CD8-positive, alpha-beta memory T cell (primary cell): ENCODE measurements at regions not wholly inside any gene's neighbourhood (a gene's known extent, or its start where the extent isn't known, plus 50 kb on each side); places are given as distances from the start of the nearest gene placed in this dataset.

Experiments used
- CTCF ChIA-PET: fragments of 350-600 bp; sonication (Branson Sonifier 250); formaldehyde crosslinking; loops from one replicate; lab custom pipeline; 2021; ENCODE audit warnings: antibody characterized with exemption; lab: Charles Lee
- POLR2A ChIA-PET: fragments of 350-600 bp; sonication (Branson Sonifier 250); formaldehyde crosslinking; loops from one replicate; lab custom pipeline; 2021; ENCODE audit warnings: antibody characterized with exemption; lab: Charles Lee
- DNase-seq, 5 donors: peaks; one replicate each; pipeline versions ENCODE4 v3.0.0 to v3.0.0-alpha.2; 2020 to 2022; ENCODE audit warnings: mixed read lengths in 1 of 5
- H3K27ac ChIP-seq: one replicate; pipeline ENCODE4 v1.7.0; 2013; ENCODE audit warnings: low read depth, mild to moderate bottlenecking, low read length, moderate library complexity
- H3K27me3 ChIP-seq: 2 replicates; pipeline ENCODE4 v1.7.0; 2013; ENCODE audit warnings: low read length, mild to moderate bottlenecking; ENCODE audit not compliant: insufficient read depth, poor library complexity, severe bottlenecking
- H3K36me3 ChIP-seq: 2 replicates; pipeline ENCODE4 v1.7.0; 2013; ENCODE audit warnings: mild to moderate bottlenecking, low read length, moderate library complexity; ENCODE audit not compliant: insufficient read depth
- H3K4me1 ChIP-seq: 2 replicates; pipeline ENCODE4 v1.7.0; 2013; ENCODE audit warnings: mild to moderate bottlenecking, low read length, moderate library complexity; ENCODE audit not compliant: insufficient read depth
- H3K4me3 ChIP-seq: 2 replicates; pipeline ENCODE4 v1.7.0; 2013; ENCODE audit warnings: mild to moderate bottlenecking, low read length
- H3K9me3 ChIP-seq: 2 replicates; pipeline ENCODE4 v1.7.0; 2013; ENCODE audit warnings: mild to moderate bottlenecking, low read length
- H3K27ac Mint-ChIP-seq, 8 donors: one replicate each; pipeline ENCODE4 v1.8.0; 2020 to 2021; ENCODE audit warnings: mixed read lengths in 8 of 8, mild to moderate bottlenecking in 6 of 8, inconsistent platforms in 3 of 8, moderate library complexity in 3 of 8
- H3K27me3 Mint-ChIP-seq, 2 donors: one replicate each; pipeline ENCODE4 v1.8.0; 2020 to 2021; ENCODE audit warnings: mixed read lengths in 2 of 2, mild to moderate bottlenecking in 1 of 2, moderate library complexity in 1 of 2
- H3K36me3 Mint-ChIP-seq, 3 donors: one replicate each; pipeline ENCODE4 v1.8.0; 2020 to 2021; ENCODE audit warnings: mixed read lengths in 3 of 3, inconsistent platforms in 1 of 3, mild to moderate bottlenecking in 1 of 3
- H3K4me1 Mint-ChIP-seq, 3 donors: one replicate each; pipeline ENCODE4 v1.8.0; 2020 to 2021; ENCODE audit warnings: mixed read lengths in 3 of 3, inconsistent platforms in 1 of 3, mild to moderate bottlenecking in 1 of 3
- H3K4me3 Mint-ChIP-seq, 7 donors: one replicate each; pipeline ENCODE4 v1.8.0; 2020 to 2021; ENCODE audit warnings: mixed read lengths in 7 of 7, mild to moderate bottlenecking in 6 of 7, moderate library complexity in 4 of 7, inconsistent platforms in 2 of 7
- H3K9me3 Mint-ChIP-seq, 5 donors: one replicate each; pipeline ENCODE4 v1.8.0; 2020 to 2022; ENCODE audit warnings: mixed read lengths in 5 of 5, mild to moderate bottlenecking in 3 of 5, moderate library complexity in 2 of 5, inconsistent platforms in 1 of 5

DNA sequence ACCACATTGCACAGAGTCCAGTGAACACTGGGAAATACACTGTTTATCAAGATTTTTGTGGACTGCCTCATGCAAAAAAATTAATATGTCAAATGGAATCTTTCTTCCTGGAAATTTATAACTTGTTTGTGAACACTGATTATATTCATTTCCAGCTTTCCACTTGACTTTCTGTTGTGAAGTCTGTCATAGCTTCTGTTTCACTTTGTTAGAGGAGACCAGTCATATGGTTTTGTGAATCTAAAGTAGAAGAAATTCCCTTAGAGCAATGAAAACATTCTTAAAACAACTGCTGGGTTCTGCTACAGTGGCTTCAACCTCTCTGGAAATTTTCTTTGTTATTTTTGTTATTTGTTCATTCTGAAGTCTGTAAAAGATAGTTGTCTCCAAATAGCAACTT, 349.5 kb upstream of the NFE2L3 start:
- H3K27me3 ChIP-seq: no peaks in the 10 kb centered on the region
- no peaks in the 10 kb centered on the region for H3K9me3 Mint-ChIP-seq
- POLR2A ChIA-PET: no interaction called here
- no peak overlapping the region for H3K4me3 ChIP-seq
- no peak overlapping the region for H3K27ac ChIP-seq
- peaks cover 6 to 23% of the 10 kb centered on the region in 2 donors for H3K27me3 Mint-ChIP-seq
- H3K4me3 Mint-ChIP-seq: no peak overlapping the region
- H3K36me3 ChIP-seq: no peaks in the 10 kb centered on the region
- H3K4me1 ChIP-seq: no peaks in the 10 kb centered on the region
- no peak overlapping the region for H3K27ac Mint-ChIP-seq
- no peaks in the 10 kb centered on the region for H3K9me3 ChIP-seq
- H3K36me3 Mint-ChIP-seq: no peaks in the 10 kb centered on the region
- no peaks in the 10 kb centered on the region for H3K4me1 Mint-ChIP-seq
- DNase-seq: no peak
- CTCF ChIA-PET: no interaction called here

DNA sequence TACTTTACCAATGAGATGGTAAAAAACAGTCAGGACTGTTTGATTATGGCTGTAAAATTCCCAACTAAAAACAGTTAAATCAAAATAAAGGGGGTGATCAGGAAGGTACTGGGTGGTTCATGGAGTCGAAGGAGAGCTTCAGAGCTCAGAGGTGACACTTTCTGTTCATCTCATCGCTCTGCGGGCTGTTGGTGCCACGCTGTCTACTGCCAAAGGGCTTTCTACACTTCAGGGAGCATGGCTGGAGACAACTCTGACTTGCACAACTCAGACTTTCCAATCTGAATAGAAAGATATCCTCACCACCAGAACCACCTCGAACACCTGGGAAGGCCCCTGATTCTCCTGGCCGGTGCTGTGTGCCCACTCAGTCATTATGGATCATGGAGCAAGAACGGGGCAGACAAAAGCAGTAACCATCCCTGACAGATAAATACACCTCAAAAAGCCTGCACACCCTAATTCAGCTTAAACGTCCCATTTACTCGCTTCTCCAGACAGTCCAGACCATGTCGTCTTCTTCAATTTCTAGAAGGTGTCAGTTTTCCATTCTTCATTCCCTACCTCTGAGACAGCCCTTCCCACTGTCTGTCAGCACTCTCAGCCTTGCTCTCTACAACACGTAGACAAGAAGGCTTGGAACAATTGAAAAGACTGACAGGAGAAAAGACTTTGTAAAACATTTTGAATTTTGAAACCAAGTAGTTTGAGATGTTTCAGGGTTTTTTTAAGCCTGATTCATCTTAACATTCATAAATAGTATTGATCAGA, 348.7 kb upstream of the NFE2L3 start:
- Mint-ChIP-seq H3K27ac (no peak overlapping the region), H3K27me3 (peaks cover 5 to 21% of the 10 kb centered on the region in 2 donors), H3K4me1 (no peaks in the 10 kb centered on the region), H3K9me3 (no peaks in the 10 kb centered on the region), H3K36me3 (no peaks in the 10 kb centered on the region), H3K4me3 (no peak overlapping the region)
- POLR2A ChIA-PET: no interaction called here
- CTCF ChIA-PET: no interaction called here
- no peak overlapping the region for H3K27ac ChIP-seq
- no peaks in the 10 kb centered on the region for H3K27me3 ChIP-seq
- no peak for DNase-seq
- H3K4me1 ChIP-seq: no peaks in the 10 kb centered on the region
- no peaks in the 10 kb centered on the region for H3K36me3 ChIP-seq
- H3K4me3 ChIP-seq: no peak overlapping the region
- no peaks in the 10 kb centered on the region for H3K9me3 ChIP-seq

DNA sequence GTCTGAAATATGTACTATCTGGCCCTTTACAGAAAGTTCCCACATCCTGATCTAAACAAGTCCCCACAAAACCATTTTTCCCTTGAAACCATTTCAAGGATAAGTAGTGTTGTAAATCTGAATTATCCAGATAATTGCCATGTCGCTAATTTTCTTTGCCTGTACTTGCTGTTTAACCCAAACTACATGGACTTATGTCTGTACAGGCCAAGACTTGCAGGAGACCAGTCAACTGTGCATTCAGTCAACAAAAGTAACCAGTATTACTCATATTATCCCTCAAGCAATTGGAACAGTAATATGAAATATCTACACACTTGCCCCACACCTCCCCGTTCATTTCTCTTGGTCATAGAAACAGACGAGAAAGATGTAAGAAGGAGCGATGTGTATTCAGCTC, 347.8 kb upstream of the NFE2L3 start:
- peaks cover 5 to 22% of the 10 kb centered on the region in 2 donors for H3K27me3 Mint-ChIP-seq
- no peaks in the 10 kb centered on the region for H3K27me3 ChIP-seq
- H3K36me3 Mint-ChIP-seq: no peaks in the 10 kb centered on the region
- no peaks in the 10 kb centered on the region for H3K36me3 ChIP-seq
- H3K4me1 ChIP-seq: no peaks in the 10 kb centered on the region
- CTCF ChIA-PET: no interaction called here
- POLR2A ChIA-PET: no interaction called here
- no peaks in the 10 kb centered on the region for H3K9me3 Mint-ChIP-seq
- H3K27ac ChIP-seq: no peak overlapping the region
- no peaks in the 10 kb centered on the region for H3K9me3 ChIP-seq
- no peaks in the 10 kb centered on the region for H3K4me1 Mint-ChIP-seq
- no peak overlapping the region for H3K4me3 ChIP-seq
- no peak overlapping the region for H3K27ac Mint-ChIP-seq
- no peak overlapping the region for H3K4me3 Mint-ChIP-seq
- no peak for DNase-seq

DNA sequence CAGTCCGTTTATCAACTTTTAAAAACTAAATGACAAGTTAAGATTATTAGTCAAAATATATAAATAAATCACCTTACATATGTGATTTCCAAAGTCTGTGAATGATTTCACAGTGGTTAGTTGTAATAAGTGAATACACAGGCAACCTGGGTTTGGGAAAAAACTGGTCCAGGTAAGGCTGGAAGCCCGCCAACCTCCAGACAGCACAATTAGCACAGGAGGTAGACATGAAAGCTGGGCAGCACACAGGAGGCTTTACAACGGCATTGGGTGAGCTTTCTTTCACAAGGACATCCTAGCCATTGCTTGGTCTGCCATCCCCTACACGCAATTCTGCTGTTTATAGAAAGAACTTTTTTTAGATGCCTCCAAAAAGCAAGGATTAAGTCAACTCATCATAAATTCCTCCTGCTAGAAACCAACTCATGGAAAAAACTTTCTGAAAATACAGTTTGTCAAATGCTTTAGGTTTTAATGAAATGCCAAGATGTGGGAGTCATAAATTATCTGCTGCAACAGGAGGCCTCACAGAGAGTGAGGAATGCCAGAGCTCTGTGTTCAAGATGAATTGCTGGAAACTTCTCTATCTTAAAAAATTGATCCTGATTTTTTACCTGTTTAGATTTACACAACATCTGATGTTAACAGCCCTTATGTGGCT, 346.8 kb upstream of the NFE2L3 start:
- H3K4me3 Mint-ChIP-seq: no peak overlapping the region
- Histone ChIP-seq H3K4me1 (no peaks in the 10 kb centered on the region), H3K27ac (no peak overlapping the region), H3K27me3 (no peaks in the 10 kb centered on the region), H3K4me3 (no peak overlapping the region), H3K36me3 (no peaks in the 10 kb centered on the region), H3K9me3 (no peaks in the 10 kb centered on the region)
- CTCF ChIA-PET: no interaction called here
- no peaks in the 10 kb centered on the region for H3K9me3 Mint-ChIP-seq
- H3K27ac Mint-ChIP-seq: no peak overlapping the region
- POLR2A ChIA-PET: no interaction called here
- peaks cover 6 to 28% of the 10 kb centered on the region in 2 donors for H3K27me3 Mint-ChIP-seq
- no peaks in the 10 kb centered on the region for H3K36me3 Mint-ChIP-seq
- no peak for DNase-seq
- H3K4me1 Mint-ChIP-seq: no peaks in the 10 kb centered on the region

DNA sequence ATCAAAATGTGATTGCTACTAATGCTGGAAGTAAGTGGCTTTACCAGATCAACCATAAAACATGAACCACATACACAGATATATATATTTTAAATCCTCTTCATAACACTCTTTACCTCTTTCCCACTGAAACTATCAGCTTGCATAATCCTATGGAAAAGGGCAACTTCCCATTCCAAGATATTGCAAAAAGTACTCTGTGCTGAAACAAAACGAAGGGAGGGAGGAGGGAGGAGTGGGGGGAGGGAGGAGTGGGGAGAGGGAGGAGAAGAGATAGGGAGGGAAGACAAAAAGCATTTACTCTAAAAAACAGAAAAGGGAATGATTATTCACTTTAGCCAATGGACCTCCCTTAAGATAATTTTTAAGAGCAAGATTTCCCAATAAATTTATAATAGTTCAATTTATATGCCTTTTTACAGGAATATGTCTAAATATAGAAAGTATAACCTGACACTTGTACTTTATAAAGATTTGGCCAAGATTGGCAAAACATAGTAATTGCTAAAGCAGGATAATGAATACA, 344.8 kb upstream of the NFE2L3 start:
- Histone ChIP-seq H3K4me3 (no peak overlapping the region), H3K9me3 (no peaks in the 10 kb centered on the region), H3K4me1 (no peaks in the 10 kb centered on the region), H3K36me3 (no peaks in the 10 kb centered on the region), H3K27ac (no peak overlapping the region), H3K27me3 (no peaks in the 10 kb centered on the region)
- Mint-ChIP-seq H3K4me3 (no peak overlapping the region), H3K36me3 (no peaks in the 10 kb centered on the region), H3K4me1 (no peaks in the 10 kb centered on the region), H3K9me3 (no peaks in the 10 kb centered on the region), H3K27me3 (peaks cover 10 to 35% of the 10 kb centered on the region in 2 donors), H3K27ac (no peak overlapping the region)
- POLR2A ChIA-PET: no interaction called here
- CTCF ChIA-PET: no interaction called here
- no peak for DNase-seq

DNA sequence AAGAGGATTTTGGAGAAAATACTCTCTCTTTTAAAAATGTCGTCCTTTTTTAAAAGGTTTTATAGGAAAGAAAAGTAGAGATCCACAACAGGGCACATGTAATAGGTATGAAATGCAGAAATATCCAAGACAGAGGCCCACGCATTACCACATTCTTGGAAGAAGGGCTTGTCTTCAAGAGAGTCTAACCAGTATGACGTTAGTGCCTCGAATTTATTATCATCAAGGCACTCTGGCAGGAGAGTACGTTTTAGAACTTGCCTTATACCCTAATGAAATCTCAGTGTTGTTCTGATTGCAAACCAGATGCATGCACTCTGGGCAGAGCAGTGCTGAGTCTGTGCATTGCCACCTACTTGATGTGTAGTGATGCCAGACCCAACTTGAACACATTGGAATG, 342.6 kb upstream of the NFE2L3 start:
- no peaks in the 10 kb centered on the region for H3K27me3 ChIP-seq
- H3K27ac ChIP-seq: no peak overlapping the region
- H3K36me3 ChIP-seq: no peaks in the 10 kb centered on the region
- no peak for DNase-seq
- ChIA-PET POLR2A (no interaction called here), CTCF (no interaction called here)
- no peak overlapping the region for H3K27ac Mint-ChIP-seq
- peaks cover 0 to 1% (median 0%) of the 10 kb centered on the region in 3 donors for H3K36me3 Mint-ChIP-seq
- H3K9me3 Mint-ChIP-seq: no peaks in the 10 kb centered on the region
- no peak overlapping the region for H3K4me3 Mint-ChIP-seq
- H3K4me3 ChIP-seq: no peak overlapping the region
- H3K4me1 ChIP-seq: no peaks in the 10 kb centered on the region
- no peaks in the 10 kb centered on the region for H3K4me1 Mint-ChIP-seq
- no peaks in the 10 kb centered on the region for H3K9me3 ChIP-seq
- H3K27me3 Mint-ChIP-seq: peaks cover 13 to 49% of the 10 kb centered on the region in 2 donors

DNA sequence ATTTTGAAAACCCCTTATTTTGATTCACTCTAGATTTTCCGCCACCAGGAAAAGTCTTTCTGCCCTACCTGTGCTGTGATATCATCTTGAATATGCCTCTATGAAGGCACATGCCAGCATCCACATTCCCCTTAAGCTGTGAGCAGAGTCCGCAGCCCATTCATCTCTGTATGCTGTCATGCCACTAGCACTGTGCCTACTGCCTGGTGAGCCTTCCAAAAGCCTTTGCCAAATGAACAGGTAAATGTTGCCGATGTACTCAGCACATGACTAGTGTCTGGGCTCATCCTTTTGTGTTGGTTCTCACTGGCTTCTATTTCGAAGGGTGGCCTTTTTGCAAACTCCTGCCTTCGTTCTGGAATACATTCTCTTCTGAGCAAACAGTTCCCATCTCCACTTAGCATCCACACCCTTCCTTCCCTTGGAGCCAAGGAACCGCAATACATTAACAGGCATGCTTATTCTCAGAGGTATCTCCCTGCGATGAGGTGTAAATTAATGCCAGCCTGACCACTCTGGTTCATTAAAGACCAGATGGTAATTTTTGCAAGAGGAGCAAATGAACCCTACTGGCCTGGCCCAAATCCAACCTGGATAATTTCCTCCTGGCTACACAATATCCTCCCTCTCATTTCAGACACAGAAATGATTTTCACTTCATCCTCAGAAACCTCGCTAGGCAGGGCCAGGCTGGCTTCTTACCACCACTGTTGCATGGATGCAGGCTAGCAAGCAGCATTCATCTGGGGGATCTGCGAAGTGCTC, 339.7 kb upstream of the NFE2L3 start:
- Histone ChIP-seq H3K27me3 (no peaks in the 10 kb centered on the region), H3K9me3 (no peaks in the 10 kb centered on the region), H3K36me3 (no peaks in the 10 kb centered on the region), H3K27ac (no peak overlapping the region), H3K4me3 (no peak overlapping the region), H3K4me1 (no peaks in the 10 kb centered on the region)
- ChIA-PET POLR2A (no interaction called here), CTCF (no interaction called here)
- Mint-ChIP-seq H3K4me1 (no peaks in the 10 kb centered on the region), H3K27ac (no peak overlapping the region), H3K36me3 (peaks cover 0 to 1% (median 0%) of the 10 kb centered on the region in 3 donors), H3K4me3 (no peak overlapping the region), H3K9me3 (peaks cover 0 to 5% (median 0%) of the 10 kb centered on the region in 5 donors), H3K27me3 (peaks cover 11 to 61% of the 10 kb centered on the region in 2 donors)
- DNase-seq: no peak

DNA sequence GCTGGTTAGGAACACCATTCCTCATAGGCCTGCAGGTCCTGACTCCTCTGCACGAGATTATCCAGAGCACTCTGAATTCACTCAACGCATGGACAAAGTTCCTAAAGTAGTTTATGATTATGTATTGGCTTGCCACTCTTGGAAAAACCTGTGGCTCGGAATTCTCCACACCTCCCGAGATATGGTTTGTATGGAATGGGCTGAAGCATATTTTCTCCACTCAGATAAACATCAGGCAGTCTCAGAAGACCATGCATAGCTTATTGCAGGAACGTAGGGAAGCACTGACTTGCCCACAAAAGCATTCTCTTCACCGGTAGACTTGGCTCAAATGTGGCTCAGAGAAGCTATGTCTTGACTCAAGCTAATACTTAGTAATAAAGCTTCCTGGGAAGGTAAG, 338.6 kb upstream of the NFE2L3 start:
- CTCF ChIA-PET: no interaction called here

More for the DNA sequence above, 338.6 kb upstream of the NFE2L3 start:
- H3K4me1 ChIP-seq: no peaks in the 10 kb centered on the region
- H3K4me3 Mint-ChIP-seq: no peak overlapping the region
- no peaks in the 10 kb centered on the region for H3K9me3 ChIP-seq
- H3K4me1 Mint-ChIP-seq: no peaks in the 10 kb centered on the region
- H3K9me3 Mint-ChIP-seq: peaks cover 0 to 6% (median 0%) of the 10 kb centered on the region in 5 donors
- no peak overlapping the region for H3K27ac ChIP-seq
- H3K4me3 ChIP-seq: no peak overlapping the region
- no peaks in the 10 kb centered on the region for H3K27me3 ChIP-seq
- H3K36me3 Mint-ChIP-seq: peaks cover 0 to 1% (median 0%) of the 10 kb centered on the region in 3 donors
- H3K27me3 Mint-ChIP-seq: peaks cover 10 to 68% of the 10 kb centered on the region in 2 donors
- DNase-seq: no peak
- H3K36me3 ChIP-seq: no peaks in the 10 kb centered on the region
- no peak overlapping the region for H3K27ac Mint-ChIP-seq
- POLR2A ChIA-PET: no interaction called here
